Mesenchymal stem cell (in vitro differentiated cells and primary cell): ENCODE measurements at regions not wholly inside any gene's neighbourhood (a gene's known extent, or its start where the extent isn't known, plus 50 kb on each side); places are given as distances from the start of the nearest gene placed in this dataset.
"Not testable (repeated sequence)": the region's sequence is repeated elsewhere in the genome, so short reads cannot be mapped to it uniquely, and the experiment has no call there.

ENCODE experiments used
- DNase-seq: peaks from one replicate; pipeline ENCODE4 v3.0.0-alpha.2; 2013
- H2AFZ ChIP-seq: one replicate; pipeline ENCODE4 v1.6.1; 2013; ENCODE audit warnings: low read depth, mild to moderate bottlenecking, control low read depth, inconsistent platforms, low read length, moderate library complexity
- H2AK5ac ChIP-seq: 2 replicates; pipeline ENCODE4 v1.6.1; 2013; ENCODE audit warnings: low read length, moderate library complexity, mild to moderate bottlenecking, inconsistent platforms; ENCODE audit not compliant: severe bottlenecking
- H2BK120ac ChIP-seq: one replicate; pipeline ENCODE4 v1.6.1; 2013; ENCODE audit warnings: low read depth, mild to moderate bottlenecking, inconsistent platforms, low read length, moderate library complexity
- H2BK12ac ChIP-seq, 2 experiments: one replicate each; pipeline ENCODE4 v1.6.1; 2013; ENCODE audit warnings: inconsistent platforms in 2 of 2, low read length in 2 of 2, mild to moderate bottlenecking in 2 of 2, moderate library complexity in 2 of 2, control low read depth in 1 of 2
- H2BK15ac ChIP-seq: one replicate; pipeline ENCODE4 v1.6.1; 2013; ENCODE audit warnings: mild to moderate bottlenecking, low read depth, inconsistent platforms; ENCODE audit not compliant: poor library complexity, severe bottlenecking
- H2BK5ac ChIP-seq: 2 replicates; pipeline ENCODE4 v1.6.1; 2013; ENCODE audit warnings: low read depth, mild to moderate bottlenecking, low read length, control low read depth, inconsistent platforms; ENCODE audit not compliant: poor library complexity, severe bottlenecking
- H3K14ac ChIP-seq, 2 experiments: one replicate each; pipeline ENCODE4 v1.6.1; 2013; ENCODE audit warnings: inconsistent platforms in 2 of 2, low read length in 2 of 2, control low read depth in 1 of 2, mild to moderate bottlenecking in 1 of 2, moderate library complexity in 1 of 2
- H3K18ac ChIP-seq, 2 experiments: one replicate each; pipeline ENCODE4 v1.6.1; 2013; ENCODE audit warnings: inconsistent platforms in 2 of 2, low read length in 2 of 2, control low read depth in 1 of 2, low read depth in 1 of 2, mild to moderate bottlenecking in 1 of 2
- H3K23ac ChIP-seq, 2 experiments: one replicate each; pipeline ENCODE4 v1.6.1; 2013; ENCODE audit warnings: inconsistent platforms in 2 of 2, low read length in 2 of 2, mild to moderate bottlenecking in 2 of 2, moderate library complexity in 2 of 2, control low read depth in 1 of 2
- H3K27ac ChIP-seq: 2 replicates; pipeline ENCODE4 v1.5.1; 2013; ENCODE audit warnings: mild to moderate bottlenecking, moderate library complexity, low read length, control low read depth, inconsistent platforms; ENCODE audit not compliant: poor library complexity, severe bottlenecking
- H3K27me3 ChIP-seq, 2 experiments: 2 replicates each; pipeline versions ENCODE4 v1.6.1 to v1.7.0; 2013; ENCODE audit warnings: low read length in 2 of 2, mild to moderate bottlenecking in 2 of 2, moderate library complexity in 2 of 2, control low read depth in 1 of 2, inconsistent platforms in 1 of 2; ENCODE audit not compliant: control insufficient read depth in 1 of 2, insufficient read depth in 1 of 2
- H3K36me3 ChIP-seq, 2 experiments: 2 replicates each; pipeline versions ENCODE4 v1.6.1 to v1.7.0; 2013; ENCODE audit warnings: low read length in 2 of 2, control low read depth in 1 of 2, inconsistent platforms in 1 of 2, low read depth in 1 of 2, mild to moderate bottlenecking in 1 of 2; ENCODE audit not compliant: insufficient read depth in 2 of 2, control insufficient read depth in 1 of 2
- H3K4ac ChIP-seq, 2 experiments: one replicate each; pipeline ENCODE4 v1.6.1; 2013; ENCODE audit warnings: inconsistent platforms in 2 of 2, low read length in 2 of 2, mild to moderate bottlenecking in 2 of 2, moderate library complexity in 2 of 2, control low read depth in 1 of 2, low read depth in 1 of 2
- H3K4me1 ChIP-seq: 2 replicates; pipeline ENCODE4 v1.6.1; 2013; ENCODE audit warnings: low read depth, low read length, control low read depth; ENCODE audit not compliant: control insufficient read depth, insufficient read depth
- H3K4me2 ChIP-seq: 2 replicates; pipeline ENCODE4 v1.6.1; 2013; ENCODE audit warnings: low read length, mild to moderate bottlenecking, inconsistent platforms; ENCODE audit not compliant: poor library complexity, severe bottlenecking
- H3K4me3 ChIP-seq, 2 experiments: 2 replicates each; pipeline versions ENCODE4 v1.5.1 to v1.7.0; 2013; ENCODE audit warnings: low read length in 2 of 2, mild to moderate bottlenecking in 2 of 2, control low read depth in 1 of 2, low read depth in 1 of 2; ENCODE audit not compliant: insufficient read depth in 1 of 2
- H3K79me1 ChIP-seq: replicated peaks from 2 replicates; pipeline ENCODE4 v1.6.1; 2013; ENCODE audit warnings: mild to moderate bottlenecking, control low read depth, low read length, inconsistent platforms; ENCODE audit not compliant: poor library complexity, severe bottlenecking
- H3K9ac ChIP-seq: 2 replicates; pipeline ENCODE4 v1.7.0; 2013; ENCODE audit warnings: mild to moderate bottlenecking, low read length, moderate library complexity
- H3K9me3 ChIP-seq: 2 replicates; pipeline ENCODE4 v1.7.0; 2013; ENCODE audit warnings: mild to moderate bottlenecking, low read length; ENCODE audit not compliant: control insufficient read depth
- H4K8ac ChIP-seq: one replicate; pipeline ENCODE4 v1.6.1; 2013; ENCODE audit warnings: inconsistent platforms, mild to moderate bottlenecking, low read length, moderate library complexity
- H4K91ac ChIP-seq: one replicate; pipeline ENCODE4 v1.6.1; 2013; ENCODE audit warnings: mild to moderate bottlenecking, low read length, inconsistent platforms
- WGBS: methylation state at CpG from one replicate; pipeline ENCODE4 v1.1.7; 2013; ENCODE audit warnings: mixed read lengths; 5-methylcytosine and 5-hydroxymethylcytosine counted together

DNA sequence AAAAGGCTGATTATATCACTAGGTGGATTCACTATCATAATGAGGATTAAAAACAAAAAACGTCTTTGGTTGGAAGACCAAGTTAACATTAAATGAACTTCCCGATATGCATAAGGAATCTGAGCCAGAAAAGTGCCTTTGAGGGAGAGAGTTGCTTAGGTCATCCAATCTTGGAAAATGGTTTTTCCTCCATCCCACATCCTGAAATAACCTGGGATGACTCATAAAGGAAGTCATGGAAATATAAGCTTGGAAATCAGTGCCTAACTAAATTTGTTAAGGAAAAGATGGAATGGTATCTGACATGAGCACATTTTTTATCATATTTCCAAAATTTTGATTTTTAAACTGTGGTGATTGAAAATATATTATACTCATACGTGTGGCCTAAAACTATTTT lies 66.0 kb downstream of the KBTBD8 start:
- Histone ChIP-seq H2BK12ac (no peak overlapping the region), H3K4me1 (no peaks in the 10 kb centered on the region), H2BK5ac (no peak overlapping the region), H3K18ac (no peak overlapping the region), H3K36me3 (no peaks in the 10 kb centered on the region), H3K4me3 (no peak overlapping the region), H3K9ac (no peak overlapping the region), H2BK120ac (no peak overlapping the region), H3K27me3 (no peaks in the 10 kb centered on the region), H4K8ac (no peak overlapping the region), H3K14ac (no peak overlapping the region), H2AK5ac (no peak overlapping the region), H3K79me1 (no peaks in the 10 kb centered on the region), H3K9me3 (no peaks in the 10 kb centered on the region), H3K27ac (no peak overlapping the region), H2AFZ (no peak overlapping the region), H2BK15ac (no peak overlapping the region), H3K4me2 (no peak overlapping the region), H3K4ac (no peak overlapping the region), H3K23ac (no peak overlapping the region), H4K91ac (no peak overlapping the region)
- 90% methylated on average over 2 of the region's 3 CpGs for WGBS
- no peak for DNase-seq

DNA sequence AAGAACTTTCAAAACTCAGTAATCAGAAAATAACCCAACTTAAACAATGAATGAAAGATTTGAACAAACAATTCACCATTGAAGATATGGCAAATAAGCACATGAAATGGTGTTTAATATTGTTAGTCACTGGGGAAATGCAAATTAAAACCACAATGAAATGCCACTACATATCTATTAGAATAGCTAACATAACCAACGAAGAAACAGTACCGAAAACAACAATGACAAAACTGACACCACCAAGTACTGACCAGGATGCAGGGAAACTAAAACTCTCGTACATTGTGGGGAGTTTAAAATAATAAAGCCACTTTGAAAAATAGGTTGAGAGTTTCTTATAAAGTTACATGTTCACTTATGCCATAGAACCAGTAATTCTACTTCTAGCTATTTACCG lies 69.1 kb downstream of the KBTBD8 start:
- no peak for DNase-seq
- Histone ChIP-seq H3K18ac (no peak overlapping the region), H2AK5ac (no peak overlapping the region), H3K14ac (no peak overlapping the region), H3K79me1 (no peaks in the 10 kb centered on the region), H3K27me3 (no peaks in the 10 kb centered on the region), H4K91ac (no peak overlapping the region), H3K23ac (no peak overlapping the region), H3K27ac (no peak overlapping the region), H3K36me3 (no peaks in the 10 kb centered on the region), H4K8ac (no peak overlapping the region), H2BK12ac (no peak overlapping the region), H3K4me3 (no peak overlapping the region), H3K4me1 (no peaks in the 10 kb centered on the region), H2BK120ac (no peak overlapping the region), H2BK15ac (no peak overlapping the region), H3K4me2 (no peak overlapping the region), H3K9me3 (no peaks in the 10 kb centered on the region), H2BK5ac (no peak overlapping the region), H3K4ac (no peak overlapping the region), H3K9ac (no peak overlapping the region), H2AFZ (no peak overlapping the region)
- WGBS, result 100% methylated on average over 1 of the region's 4 CpGs

DNA sequence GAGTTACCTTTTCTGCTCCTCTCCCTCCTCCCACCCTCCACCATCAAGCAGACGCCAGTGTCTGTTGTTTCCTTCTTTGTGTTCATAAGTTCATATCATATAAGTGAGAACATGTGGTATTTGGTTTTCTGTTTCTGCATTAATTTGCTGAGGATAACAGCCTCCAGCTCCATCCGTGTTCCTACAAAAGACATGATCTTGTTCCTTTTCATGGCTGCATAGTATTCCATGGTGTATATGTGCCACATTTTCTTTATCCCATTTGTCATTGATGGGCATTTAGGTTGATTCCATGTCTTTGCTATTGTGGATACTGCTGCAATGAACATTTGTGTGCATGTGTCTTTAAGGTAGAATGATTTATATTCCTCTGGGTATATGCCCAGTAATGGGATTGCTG lies 74.5 kb downstream of the KBTBD8 start:
- H3K27ac ChIP-seq, H3K18ac ChIP-seq, H3K4me2 ChIP-seq, H3K4ac ChIP-seq, H4K8ac ChIP-seq, H3K27me3 ChIP-seq, H2BK12ac ChIP-seq, H3K23ac ChIP-seq, H2AK5ac ChIP-seq, H3K4me3 ChIP-seq, H2BK5ac ChIP-seq, H3K79me1 ChIP-seq, H3K36me3 ChIP-seq, H3K4me1 ChIP-seq, DNase-seq, H3K9ac ChIP-seq, H2BK120ac ChIP-seq, H2BK15ac ChIP-seq, H3K9me3 ChIP-seq, H4K91ac ChIP-seq, H3K14ac ChIP-seq: not testable (repeated sequence)
- 88% methylated on average over 1 of the region's 2 CpGs for WGBS
- peak overlapping the region; percentile 14 for H2AFZ ChIP-seq

DNA sequence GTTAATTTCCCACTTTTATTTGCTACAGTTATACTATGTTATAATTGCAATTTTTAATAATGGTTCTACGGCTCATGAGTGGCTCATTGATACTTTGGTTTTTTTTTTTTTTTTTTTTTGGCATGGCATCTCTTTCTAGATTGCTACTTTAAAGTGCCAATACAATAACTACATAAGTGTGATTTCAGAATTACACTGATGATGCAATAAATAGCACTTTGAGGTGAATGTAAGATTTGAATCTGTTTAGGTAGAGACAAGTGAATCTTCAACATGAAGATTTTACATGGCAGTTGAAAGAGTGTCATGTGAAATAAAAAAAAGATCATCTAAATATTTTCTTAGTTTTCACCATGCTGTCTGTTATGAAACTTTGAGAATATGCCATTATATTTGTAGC lies 75.7 kb downstream of the KBTBD8 start:
- no peak overlapping the region for H3K9ac ChIP-seq
- no peak overlapping the region for H2BK120ac ChIP-seq
- no peak overlapping the region for H2AFZ ChIP-seq
- H3K79me1 ChIP-seq, result no peaks in the 10 kb centered on the region
- no peak overlapping the region for H3K23ac ChIP-seq
- no peak overlapping the region for H2AK5ac ChIP-seq
- H3K4me3 ChIP-seq, result no peak overlapping the region
- H3K36me3 ChIP-seq, result no peaks in the 10 kb centered on the region
- H2BK15ac ChIP-seq, result no peak overlapping the region
- no peak overlapping the region for H2BK5ac ChIP-seq
- DNase-seq, result no peak
- H3K14ac ChIP-seq, result no peak overlapping the region
- WGBS, result no CpG with 5 or more reads among the region's 1 CpG
- H3K4ac ChIP-seq, result no peak overlapping the region
- H4K8ac ChIP-seq, result no peak overlapping the region
- H3K9me3 ChIP-seq, result no peaks in the 10 kb centered on the region
- no peak overlapping the region for H2BK12ac ChIP-seq
- H4K91ac ChIP-seq, result no peak overlapping the region
- H3K4me2 ChIP-seq, result no peak overlapping the region
- no peaks in the 10 kb centered on the region for H3K4me1 ChIP-seq
- no peak overlapping the region for H3K18ac ChIP-seq
- H3K27ac ChIP-seq, result no peak overlapping the region
- no peaks in the 10 kb centered on the region for H3K27me3 ChIP-seq
